H9 (cell line): ENCODE measurements at regions not wholly inside any gene's neighbourhood (a gene's known extent, or its start where the extent isn't known, plus 50 kb on each side); places are given as distances from the start of the nearest gene placed in this dataset.
"Not testable (repeated sequence)": the region's sequence is repeated elsewhere in the genome, so short reads cannot be mapped to it uniquely, and the experiment has no call there.

Experiments used
- DNase-seq: peaks from one replicate; pipeline ENCODE4 v3.0.0-alpha.2; 2017
- H2AFZ ChIP-seq: one replicate; pipeline ENCODE4 v1.6.1; 2013; ENCODE audit warnings: mild to moderate bottlenecking, low read length, control low read depth, moderate library complexity
- H2AK5ac ChIP-seq: 2 replicates; pipeline ENCODE4 v1.6.1; 2013; ENCODE audit warnings: low read length, control low read depth, mixed read lengths; ENCODE audit not compliant: insufficient read length
- H2BK120ac ChIP-seq: one replicate; pipeline ENCODE4 v1.6.1; 2013; ENCODE audit warnings: low read depth, mild to moderate bottlenecking, low read length, control low read depth, inconsistent platforms; ENCODE audit not compliant: poor library complexity, severe bottlenecking
- H2BK12ac ChIP-seq: 2 replicates; pipeline ENCODE4 v1.6.1; 2013; ENCODE audit warnings: low read length, control low read depth, mixed read lengths, low read depth; ENCODE audit not compliant: insufficient read length
- H2BK15ac ChIP-seq: 2 replicates; pipeline ENCODE4 v1.6.1; 2013; ENCODE audit warnings: low read depth, low read length, control low read depth
- H2BK20ac ChIP-seq: one replicate; pipeline ENCODE4 v1.6.1; 2013; ENCODE audit warnings: low read depth, mild to moderate bottlenecking, low read length, control low read depth, inconsistent platforms; ENCODE audit not compliant: poor library complexity, severe bottlenecking
- H2BK5ac ChIP-seq: 2 replicates; pipeline ENCODE4 v1.6.1; 2013; ENCODE audit warnings: low read length, control low read depth, mixed read lengths; ENCODE audit not compliant: insufficient read length
- H3K14ac ChIP-seq: 2 replicates; pipeline ENCODE4 v1.6.1; 2013; ENCODE audit warnings: low read length, control low read depth; ENCODE audit not compliant: insufficient read depth
- H3K18ac ChIP-seq: 2 replicates; pipeline ENCODE4 v1.6.1; 2013; ENCODE audit warnings: low read depth, mild to moderate bottlenecking, mixed read lengths, low read length, control low read depth; ENCODE audit not compliant: insufficient read length
- H3K23ac ChIP-seq: 2 replicates; pipeline ENCODE4 v1.6.1; 2013; ENCODE audit warnings: low read length, control low read depth, mixed read lengths, low read depth; ENCODE audit not compliant: insufficient read length
- H3K23me2 ChIP-seq: 2 replicates; pipeline ENCODE4 v1.6.1; 2013; ENCODE audit warnings: low read depth, mild to moderate bottlenecking, mixed read lengths, low read length, control low read depth; ENCODE audit not compliant: insufficient read length, poor library complexity, severe bottlenecking
- H3K27ac ChIP-seq: 2 replicates; pipeline ENCODE4 v1.5.1; 2013; ENCODE audit warnings: low read length, control low read depth, mixed read lengths, low read depth; ENCODE audit not compliant: insufficient read length
- H3K27me3 ChIP-seq: 2 replicates; pipeline ENCODE4 v1.6.1; 2013; ENCODE audit warnings: low read length, control low read depth, inconsistent platforms; ENCODE audit not compliant: insufficient read depth
- H3K4ac ChIP-seq: 2 replicates; pipeline ENCODE4 v1.6.1; 2013; ENCODE audit warnings: low read depth, mild to moderate bottlenecking, control low read depth, inconsistent platforms, low read length, moderate library complexity
- H3K4me1 ChIP-seq: 2 replicates; pipeline ENCODE4 v1.6.1; 2013; ENCODE audit warnings: low read length, control low read depth, inconsistent platforms; ENCODE audit not compliant: insufficient read depth
- H3K4me2 ChIP-seq: 2 replicates; pipeline ENCODE4 v1.6.1; 2013; ENCODE audit warnings: low read length, control low read depth, mixed read lengths; ENCODE audit not compliant: insufficient read length, insufficient read depth
- H3K56ac ChIP-seq: 2 replicates; pipeline ENCODE4 v1.6.1; 2013; ENCODE audit warnings: low read depth, mild to moderate bottlenecking, mixed read lengths, low read length, control low read depth; ENCODE audit not compliant: insufficient read length
- H3K79me1 ChIP-seq: 2 replicates; pipeline ENCODE4 v1.6.1; 2013; ENCODE audit warnings: low read depth, mild to moderate bottlenecking, moderate library complexity, low read length, control low read depth, inconsistent platforms; ENCODE audit not compliant: insufficient read depth, poor library complexity, severe bottlenecking
- H3K79me2 ChIP-seq: 2 replicates; pipeline ENCODE4 v1.6.1; 2013; ENCODE audit warnings: low read length, control low read depth, inconsistent platforms; ENCODE audit not compliant: insufficient read depth
- H3K9ac ChIP-seq: 2 replicates; pipeline ENCODE4 v1.6.1; 2013; ENCODE audit warnings: low read length, control low read depth, mixed read lengths; ENCODE audit not compliant: insufficient read length; ENCODE audit errors: extremely low read depth
- H3K9me3 ChIP-seq: one replicate; pipeline ENCODE4 v1.6.1; 2013; ENCODE audit warnings: low read depth, low read length, inconsistent platforms; ENCODE audit not compliant: control insufficient read depth
- H3T11ph ChIP-seq: one replicate; pipeline ENCODE4 v1.6.1; 2013; ENCODE audit warnings: mild to moderate bottlenecking, low read length, control low read depth, inconsistent platforms
- H4K20me1 ChIP-seq: one replicate; pipeline ENCODE4 v1.6.1; 2013; ENCODE audit not compliant: control insufficient read depth, insufficient read length, insufficient read depth
- H4K5ac ChIP-seq: 2 replicates; pipeline ENCODE4 v1.6.1; 2013; ENCODE audit warnings: low read depth, mild to moderate bottlenecking, mixed read lengths, low read length, control low read depth; ENCODE audit not compliant: insufficient read length
- H4K8ac ChIP-seq: replicated peaks from 2 replicates; pipeline ENCODE4 v1.6.1; 2013; ENCODE audit warnings: low read length, control low read depth, mixed read lengths, low read depth; ENCODE audit not compliant: insufficient read length
- H4K91ac ChIP-seq: 2 replicates; pipeline ENCODE4 v1.6.1; 2013; ENCODE audit warnings: low read depth, mild to moderate bottlenecking, moderate library complexity, mixed read lengths, low read length, control low read depth; ENCODE audit not compliant: insufficient read length
- H3K27ac Mint-ChIP-seq, 3 experiments: 2 replicates in 2 of 3; 3 replicates in 1 of 3; pipeline ENCODE4 v1.8.0; 2020 to 2021; ENCODE audit warnings: mixed read lengths in 3 of 3, mild to moderate bottlenecking in 1 of 3, moderate library complexity in 1 of 3
- H3K27me3 Mint-ChIP-seq: 2 replicates; pipeline ENCODE4 v1.8.0; 2021; ENCODE audit warnings: low read depth, mild to moderate bottlenecking, moderate library complexity, mixed read lengths
- H3K36me3 Mint-ChIP-seq, 3 experiments: 2 replicates in 2 of 3; 3 replicates in 1 of 3; pipeline ENCODE4 v1.8.0; 2020 to 2021; ENCODE audit warnings: low read depth in 3 of 3, mixed read lengths in 3 of 3; ENCODE audit not compliant: insufficient read depth in 1 of 3
- H3K4me1 Mint-ChIP-seq, 2 experiments: 2 replicates each; pipeline ENCODE4 v1.8.0; 2020; ENCODE audit warnings: mixed read lengths in 2 of 2
- H3K4me3 Mint-ChIP-seq, 2 experiments: 2 replicates in 1 of 2; 3 replicates in 1 of 2; pipeline ENCODE4 v1.8.0; 2020 to 2021; ENCODE audit warnings: mild to moderate bottlenecking in 2 of 2, mixed read lengths in 2 of 2, moderate library complexity in 1 of 2
- H3K9me3 Mint-ChIP-seq, 2 experiments: 2 replicates in 1 of 2; 3 replicates in 1 of 2; pipeline ENCODE4 v1.8.0; 2020; ENCODE audit warnings: mild to moderate bottlenecking in 2 of 2, mixed read lengths in 2 of 2, moderate library complexity in 1 of 2
- WGBS: extraction: QIAGEN DNeasy Blood & Tissue Kit; methylation state at CpG from one replicate; pipeline ENCODE4 v1.1.7; 2013; ENCODE audit warnings: missing lambda C conversion rate, low lambda C conversion rate, mixed read lengths; ENCODE audit not compliant: insufficient read length; ENCODE audit errors: extremely low coverage; 5-methylcytosine and 5-hydroxymethylcytosine counted together

DNA sequence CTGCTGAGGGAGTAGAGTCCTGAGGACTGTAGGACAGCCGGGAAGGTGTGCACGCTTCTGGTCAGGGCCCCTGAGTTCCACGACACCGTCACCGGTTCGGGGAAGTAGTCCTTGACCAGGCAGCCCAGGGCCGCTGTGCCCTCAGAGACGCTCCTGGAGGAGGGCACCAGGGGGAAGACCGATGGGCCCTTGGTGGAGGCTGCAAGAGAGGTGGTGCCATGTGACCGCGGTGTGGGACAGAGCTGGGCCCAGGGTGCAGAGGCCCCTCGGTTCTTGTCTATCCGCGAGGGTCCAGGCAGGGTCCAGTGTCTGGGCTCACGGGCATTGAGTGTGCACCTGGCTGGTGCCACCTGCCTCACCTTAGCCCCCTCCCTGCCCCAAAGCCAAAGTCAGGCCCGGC is 143.3 kb downstream of the TMEM121 start:
- not testable (repeated sequence) for H2AFZ ChIP-seq, H2BK12ac ChIP-seq, H3K23me2 ChIP-seq, H3K4me1 ChIP-seq, H2BK20ac ChIP-seq, H4K91ac ChIP-seq, H3K9ac ChIP-seq, H3K27me3 ChIP-seq, H3K4me1 Mint-ChIP-seq, H2BK120ac ChIP-seq, H3K18ac ChIP-seq, H3T11ph ChIP-seq, H3K4me2 ChIP-seq, H2BK5ac ChIP-seq, H3K79me1 ChIP-seq, H4K8ac ChIP-seq, H4K5ac ChIP-seq, H2AK5ac ChIP-seq, H3K56ac ChIP-seq, H3K79me2 ChIP-seq, H3K14ac ChIP-seq, H3K4ac ChIP-seq, DNase-seq, H3K23ac ChIP-seq, H3K27ac ChIP-seq, H2BK15ac ChIP-seq, H3K4me3 Mint-ChIP-seq, H3K27me3 Mint-ChIP-seq, H3K27ac Mint-ChIP-seq, H4K20me1 ChIP-seq
- WGBS = no CpG with 5 or more reads among the region's 16 CpGs
- H3K9me3 ChIP-seq = peaks cover 60% of the 10 kb centered on the region
- Mint-ChIP-seq H3K9me3 (peaks cover 69 to 76% of the 10 kb centered on the region in 2 experiments), H3K36me3 (peaks cover 4 to 10% (median 9%) of the 10 kb centered on the region in 3 experiments; a peak in 6 of 7 replicates)

DNA sequence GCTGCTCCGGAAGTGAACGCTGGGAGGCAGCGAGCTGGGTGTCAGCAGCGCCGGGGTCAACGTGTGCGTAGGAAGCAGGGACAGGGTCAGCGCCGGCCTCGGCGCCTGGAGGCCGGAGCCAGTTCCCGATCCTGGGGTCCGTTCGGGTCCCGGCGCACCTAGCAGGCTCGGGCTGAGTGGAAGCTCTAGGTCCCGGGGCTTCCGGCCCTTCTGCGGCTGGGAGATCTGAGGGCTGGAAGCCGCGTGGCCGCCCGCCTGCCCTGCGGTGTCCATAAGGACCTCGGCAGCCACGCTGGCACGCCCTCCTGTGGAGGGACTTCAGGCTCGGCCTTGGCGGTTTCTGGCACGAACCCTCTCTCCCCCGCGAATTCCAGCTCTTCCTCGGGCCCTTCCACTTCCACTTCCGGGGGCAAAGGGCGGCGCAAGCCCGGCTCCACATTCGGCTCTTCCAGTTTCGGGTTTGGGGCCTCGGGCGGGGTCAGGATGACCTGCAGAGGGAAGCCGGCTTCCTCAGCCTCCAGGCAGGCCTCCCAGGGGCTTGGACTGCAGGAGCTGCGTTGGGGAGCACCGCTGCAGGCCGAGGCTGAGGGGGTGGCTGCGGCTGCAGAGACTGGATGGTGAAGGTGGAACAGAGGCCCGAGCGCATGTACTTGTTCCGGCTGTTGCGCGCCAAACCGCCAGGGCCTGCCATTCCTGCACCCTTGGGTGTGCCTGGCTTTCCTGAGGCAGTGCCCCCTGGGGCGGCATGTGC is 146.2 kb downstream of the TMEM121 start:
- not testable (repeated sequence) for H3K27me3 ChIP-seq, H3K18ac ChIP-seq, H4K20me1 ChIP-seq, H2AFZ ChIP-seq, H3K4me3 Mint-ChIP-seq, H3K27ac Mint-ChIP-seq, H3K4me1 Mint-ChIP-seq, H3K56ac ChIP-seq, H3K27me3 Mint-ChIP-seq, H3K14ac ChIP-seq, H2BK15ac ChIP-seq, H3K23ac ChIP-seq, H3K4me2 ChIP-seq, H3K4ac ChIP-seq, H2BK20ac ChIP-seq, H3K36me3 Mint-ChIP-seq, H4K5ac ChIP-seq, H3T11ph ChIP-seq, H2BK12ac ChIP-seq, H3K4me1 ChIP-seq, H4K91ac ChIP-seq, H2AK5ac ChIP-seq, H3K27ac ChIP-seq, H3K23me2 ChIP-seq, H3K79me2 ChIP-seq, H3K9ac ChIP-seq, H2BK5ac ChIP-seq, DNase-seq, H4K8ac ChIP-seq, H3K79me1 ChIP-seq, H2BK120ac ChIP-seq
- H3K9me3 Mint-ChIP-seq = peaks cover 64 to 73% of the 10 kb centered on the region in 2 experiments
- WGBS = no CpG with 5 or more reads among the region's 55 CpGs
- peaks cover 31% of the 10 kb centered on the region for H3K9me3 ChIP-seq
